Kidney (tissue), 13 donors: ENCODE measurements at regions not wholly inside any gene's neighbourhood (a gene's known extent, or its start where the extent isn't known, plus 50 kb on each side); places are given as distances from the start of the nearest gene placed in this dataset.

Source experiments
- DNase-seq, 5 donors: peaks; one replicate each; pipeline ENCODE4 v3.0.0-alpha.2; 2013 to 2020
- FAIRE-seq: peaks from 2 replicates; lab custom pipeline; 2012; peaks lifted over from hg19 to GRCh38; lab: Jason Lieb, UNC
- H3K27ac ChIP-seq, 2 donors: one replicate each; pipeline ENCODE4 v1.7.0; 2013; ENCODE audit warnings: low read depth in 2 of 2, low read length in 2 of 2, inconsistent platforms in 1 of 2
- H3K27me3 ChIP-seq: one replicate; pipeline ENCODE4 v1.7.1; 2013; ENCODE audit warnings: low read length, inconsistent platforms; ENCODE audit not compliant: control insufficient read depth, insufficient read depth
- H3K36me3 ChIP-seq, 3 donors: one replicate each; pipeline versions ENCODE4 v1.7.0 to v1.7.1; 2013; ENCODE audit warnings: low read length in 3 of 3, control low read depth in 1 of 3, inconsistent platforms in 1 of 3; ENCODE audit not compliant: insufficient read depth in 3 of 3, control insufficient read depth in 2 of 3
- H3K4me1 ChIP-seq, 3 donors: one replicate each; pipeline versions ENCODE4 v1.7.0 to v1.7.1; 2013; ENCODE audit warnings: low read length in 3 of 3, inconsistent platforms in 1 of 3, low read depth in 1 of 3; ENCODE audit not compliant: control insufficient read depth in 2 of 3, insufficient read depth in 2 of 3
- H3K4me3 ChIP-seq, 3 donors: one replicate each; pipeline versions ENCODE4 v1.7.0 to v1.8.1; 2013; ENCODE audit warnings: low read length in 3 of 3, control low read depth in 1 of 3, inconsistent platforms in 1 of 3
- H3K9ac ChIP-seq, 3 donors: one replicate each; pipeline versions ENCODE4 v1.7.0 to v1.7.1; 2013; ENCODE audit warnings: low read length in 3 of 3, control low read depth in 1 of 3, inconsistent platforms in 1 of 3
- H3K9me3 ChIP-seq, 3 donors: one replicate each; pipeline versions ENCODE4 v1.7.0 to v1.7.1; 2013; ENCODE audit warnings: low read length in 3 of 3, control low read depth in 1 of 3, inconsistent platforms in 1 of 3; ENCODE audit not compliant: control insufficient read depth in 2 of 3, insufficient read depth in 1 of 3
- CTCF ChIP-seq: IDR thresholded peaks from 3 replicates; pipeline ENCODE4 v1.5.1; 2012; ENCODE audit warnings: mild to moderate bottlenecking, moderate library complexity, borderline replicate concordance; ENCODE audit not compliant: insufficient read depth; ENCODE audit errors: extremely low read depth
- intact Hi-C: fragments of 100-400 bp; cut with DNase I; formaldehyde crosslinking; loops from one replicate; pipeline ENCODE4 v1.11.1; 2022
- donor health status: control.
- donor health status: control.
- donor health status: control.
- donor health status: control.
- donor health status: control.
- donor health status: DM: yes; HTN: yes; CAD: no.
- donor health status: Normal renal cell carcinoma (clear cell type).

DNA sequence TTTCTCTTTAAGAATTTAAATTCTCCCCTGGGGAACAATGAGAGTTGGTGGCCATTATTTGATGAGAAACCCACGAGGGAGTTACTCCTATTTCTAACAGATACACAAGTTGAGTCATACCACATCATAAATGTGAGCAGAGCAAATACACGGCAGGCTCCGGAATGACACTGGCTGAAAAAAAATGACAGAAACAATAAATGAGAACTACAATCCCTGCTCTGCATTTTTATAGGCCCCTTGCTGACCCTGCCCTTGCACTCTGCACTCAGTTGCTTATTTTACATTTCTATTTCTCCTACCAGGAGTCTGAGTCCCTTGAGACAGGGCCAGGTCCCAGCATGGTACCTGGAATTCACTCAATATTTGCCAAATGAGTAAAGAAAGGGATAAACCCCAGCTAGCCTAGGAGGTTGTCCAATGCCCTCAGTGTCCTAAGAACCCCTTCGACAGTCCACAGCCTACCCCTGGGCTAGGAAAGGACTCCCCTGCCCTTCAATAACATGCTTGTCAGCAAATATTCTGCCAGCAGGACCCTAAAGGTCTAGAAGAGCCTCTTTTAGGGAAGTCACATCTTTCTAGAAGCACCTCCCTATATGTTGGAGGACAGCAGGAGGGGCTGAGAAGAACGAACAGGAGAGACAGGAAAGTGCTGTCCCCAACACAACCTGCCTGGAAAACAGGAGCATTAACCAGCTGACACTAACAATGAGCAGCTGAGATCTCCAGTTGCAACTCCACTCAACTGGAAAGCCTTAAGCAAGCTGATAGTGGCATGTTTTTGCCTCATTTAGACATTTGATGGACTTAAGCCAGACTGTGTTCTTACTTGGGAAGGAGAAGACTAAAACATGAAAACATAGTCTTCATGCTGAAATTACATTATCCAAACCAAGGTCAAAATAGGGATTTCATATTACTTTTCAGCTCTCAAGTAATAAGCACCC lies 191.2 kb downstream of the ACTL7B start:
- H3K9me3 ChIP-seq = peaks cover 0 to 1% (median 0%) of the 10 kb centered on the region in 3 donors
- TF ChIP-seq CTCF = no peak
- H3K4me3 ChIP-seq = no peak overlapping the region
- DNase-seq = peak in 3 of 5 donors; percentile 20 to 66 (median 64)
- H3K27ac ChIP-seq = no peak overlapping the region
- no peaks in the 10 kb centered on the region for H3K27me3 ChIP-seq
- intact Hi-C loops = no loop called here
- H3K9ac ChIP-seq = no peak overlapping the region
- FAIRE-seq = no peak
- peaks cover 0 to 4% (median 0%) of the 10 kb centered on the region in 3 donors for H3K4me1 ChIP-seq
- H3K36me3 ChIP-seq = no peaks in the 10 kb centered on the region

- FAIRE-seq (no peak), DNase-seq (no peak)
- H3K9me3 ChIP-seq = peaks cover 0 to 9% (median 0%) of the 10 kb centered on the region in 3 donors
- H3K27me3 ChIP-seq = no peaks in the 10 kb centered on the region
- no peak overlapping the region for H3K4me3 ChIP-seq
- no peak overlapping the region for H3K27ac ChIP-seq
- H3K9ac ChIP-seq = no peak overlapping the region
- no peak for TF ChIP-seq CTCF
- H3K36me3 ChIP-seq = no peaks in the 10 kb centered on the region
- H3K4me1 ChIP-seq = peaks cover 0 to 4% (median 0%) of the 10 kb centered on the region in 3 donors
- intact Hi-C loops = no loop called here
These were observed 192.4 kb downstream of the ACTL7B start for GRCh38 chr9:108663422-108663821.

- FAIRE-seq = no peak
- no peaks in the 10 kb centered on the region for H3K27me3 ChIP-seq
- H3K27ac ChIP-seq = no peak overlapping the region
- H3K4me3 ChIP-seq = no peak overlapping the region
- H3K9me3 ChIP-seq = peaks cover 0 to 9% (median 0%) of the 10 kb centered on the region in 3 donors
- no peak for DNase-seq
- peaks cover 0 to 4% (median 0%) of the 10 kb centered on the region in 3 donors for H3K4me1 ChIP-seq
- intact Hi-C loops = no loop called here
- no peak overlapping the region for H3K9ac ChIP-seq
- no peaks in the 10 kb centered on the region for H3K36me3 ChIP-seq
- TF ChIP-seq CTCF = no peak
These were observed 192.8 kb downstream of the ACTL7B start for GRCh38 chr9:108662956-108663355.
